ENCODE measurements at regions not wholly inside any gene's neighbourhood (a gene's known extent, or its start where the extent isn't known, plus 50 kb on each side); places are given as distances from the start of the nearest gene placed in this dataset.

GRCh38 chr2:226267516-226268289 lies 531.9 kb downstream of the IRS1 start:
- TF ChIP-seq EZH2phosphoT487 (IDR thresholded peaks at IDR 0.05; ENCODE audit: unreplicated experiment) (no peak), POLR2AphosphoS5 (IDR thresholded peaks at IDR 0.05; ENCODE audit: low read depth) (no peak), CTCF (conservative IDR thresholded peaks at IDR 0.05; ENCODE audit: low read depth in 2 of 2) (no peak), EZH2 (IDR thresholded peaks at IDR 0.05; ENCODE audit: low read depth, unreplicated experiment) (no peak), JUNB (IDR thresholded peaks at IDR 0.05; ENCODE audit: unreplicated experiment) (no peak), REST (IDR thresholded peaks at IDR 0.05; ENCODE audit: unreplicated experiment) (no peak), CREB1 (CRISPR knock-in tag; IDR thresholded peaks at IDR 0.05; ENCODE audit: low read depth) (no peak), STAT1 (IDR thresholded peaks at IDR 0.05; ENCODE audit: unreplicated experiment) (no peak), ETS1 (IDR thresholded peaks at IDR 0.05) (no peak), NANOG (IDR thresholded peaks at IDR 0.05; ENCODE audit: borderline replicate concordance) (no peak), ZNF331 (CRISPR knock-in tag; IDR thresholded peaks at IDR 0.05; ENCODE audit: low read depth) (no peak), ZNF114 (CRISPR knock-in tag; IDR thresholded peaks at IDR 0.05) (no peak)
